ENCODE measurements at regions not wholly inside any gene's neighbourhood (a gene's known extent, or its start where the extent isn't known, plus 50 kb on each side); places are given as distances from the start of the nearest gene placed in this dataset.

DNA sequence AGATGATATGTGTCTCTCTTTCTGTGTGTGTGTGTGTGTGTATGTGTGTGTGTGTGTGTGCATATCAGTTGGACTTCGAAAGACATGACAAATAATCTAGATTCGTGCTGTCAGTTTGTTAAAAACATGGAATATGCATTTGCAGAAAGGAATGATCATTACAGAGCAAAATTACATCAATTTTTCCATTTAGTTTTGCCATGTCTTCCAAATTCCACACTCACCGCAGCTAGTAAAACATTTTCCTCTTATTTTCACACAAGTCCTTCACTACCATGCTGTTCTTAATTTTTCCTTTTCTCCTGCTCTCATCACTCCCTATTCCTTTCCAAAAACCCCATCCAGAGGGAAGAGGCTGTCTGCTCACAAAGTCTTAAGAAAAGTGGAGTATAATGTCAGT is 1191.4 kb upstream of the SLC39A10 start:
- no peak for TF ChIP-seq CHD2 (IDR thresholded peaks at IDR 0.05; ENCODE audit: low read length, partially characterized antibody)
- TF ChIP-seq POLR2A (IDR thresholded peaks at IDR 0.05; ENCODE audit: low read length) = no peak
- TF ChIP-seq HEYL (CRISPR knock-in tag; IDR thresholded peaks at IDR 0.05) = no peak
- TF ChIP-seq, protein P1, sequence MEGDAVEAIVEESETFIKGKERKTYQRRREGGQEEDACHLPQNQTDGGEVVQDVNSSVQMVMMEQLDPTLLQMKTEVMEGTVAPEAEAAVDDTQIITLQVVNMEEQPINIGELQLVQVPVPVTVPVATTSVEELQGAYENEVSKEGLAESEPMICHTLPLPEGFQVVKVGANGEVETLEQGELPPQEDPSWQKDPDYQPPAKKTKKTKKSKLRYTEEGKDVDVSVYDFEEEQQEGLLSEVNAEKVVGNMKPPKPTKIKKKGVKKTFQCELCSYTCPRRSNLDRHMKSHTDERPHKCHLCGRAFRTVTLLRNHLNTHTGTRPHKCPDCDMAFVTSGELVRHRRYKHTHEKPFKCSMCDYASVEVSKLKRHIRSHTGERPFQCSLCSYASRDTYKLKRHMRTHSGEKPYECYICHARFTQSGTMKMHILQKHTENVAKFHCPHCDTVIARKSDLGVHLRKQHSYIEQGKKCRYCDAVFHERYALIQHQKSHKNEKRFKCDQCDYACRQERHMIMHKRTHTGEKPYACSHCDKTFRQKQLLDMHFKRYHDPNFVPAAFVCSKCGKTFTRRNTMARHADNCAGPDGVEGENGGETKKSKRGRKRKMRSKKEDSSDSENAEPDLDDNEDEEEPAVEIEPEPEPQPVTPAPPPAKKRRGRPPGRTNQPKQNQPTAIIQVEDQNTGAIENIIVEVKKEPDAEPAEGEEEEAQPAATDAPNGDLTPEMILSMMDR (IDR thresholded peaks at IDR 0.05) = no peak
